ENCODE measurements at regions not wholly inside any gene's neighbourhood (a gene's known extent, or its start where the extent isn't known, plus 50 kb on each side); places are given as distances from the start of the nearest gene placed in this dataset.

DNA sequence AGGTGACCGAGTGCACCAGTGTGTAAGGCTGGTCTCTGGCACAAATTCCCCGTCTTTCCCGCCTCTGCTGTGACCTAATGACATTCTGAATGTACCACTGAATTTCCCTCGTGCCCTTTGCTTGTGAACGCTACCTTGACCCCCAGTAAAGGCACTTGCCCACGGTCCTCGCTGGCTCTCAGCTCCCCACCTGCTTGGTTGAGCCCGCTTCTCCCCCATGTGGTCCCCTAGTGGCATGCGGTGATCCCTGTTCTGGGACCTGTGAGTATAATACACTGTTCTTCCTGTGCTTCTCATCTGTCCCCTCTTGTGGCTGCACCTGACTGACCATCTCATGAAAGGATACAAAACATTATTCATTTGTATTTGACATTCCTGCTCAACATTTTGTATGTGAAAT is 495.7 kb downstream of the INHBA start:
- Histone ChIP-seq H3K9me3 (replicated peaks; ENCODE audit: control insufficient read depth, insufficient read depth, low read length) (no peaks in the 10 kb centered on the region; the same call in 2 of the 3 replicates), H3K27ac (ENCODE audit: control insufficient read depth, insufficient read depth) (no peak overlapping the region), H3K4me2 (ENCODE audit: control insufficient read depth, insufficient read depth) (no peak overlapping the region), H3K36me3 (ENCODE audit: control insufficient read depth in 2 of 2, insufficient read depth in 2 of 2, low read length in 1 of 2) (no peaks in the 10 kb centered on the region), H3K9ac (ENCODE audit: control insufficient read depth, insufficient read depth, low read length) (no peak overlapping the region), H3K4me3 (no peak overlapping the region), H4K20me1 (ENCODE audit: control insufficient read depth, insufficient read depth) (no peaks in the 10 kb centered on the region), H3K4me1 (ENCODE audit: control insufficient read depth, insufficient read depth, low read length) (no peaks in the 10 kb centered on the region), H3K79me2 (ENCODE audit: control insufficient read depth, insufficient read depth, low read length) (no peaks in the 10 kb centered on the region), H3K27me3 (replicated peaks in 1 of 2; ENCODE audit: control insufficient read depth in 2 of 2, insufficient read depth in 2 of 2, low read length in 1 of 2) (no peaks in the 10 kb centered on the region), H2AFZ (ENCODE audit: control insufficient read depth, low read depth, low read length) (no peak overlapping the region)
- TF ChIP-seq EP300 (IDR thresholded peaks at IDR 0.05; ENCODE audit: borderline replicate concordance in 1 of 2, control insufficient read depth in 1 of 2, low read depth in 2 of 2, low read length in 2 of 2) = no peak
- TF ChIP-seq, protein P1, sequence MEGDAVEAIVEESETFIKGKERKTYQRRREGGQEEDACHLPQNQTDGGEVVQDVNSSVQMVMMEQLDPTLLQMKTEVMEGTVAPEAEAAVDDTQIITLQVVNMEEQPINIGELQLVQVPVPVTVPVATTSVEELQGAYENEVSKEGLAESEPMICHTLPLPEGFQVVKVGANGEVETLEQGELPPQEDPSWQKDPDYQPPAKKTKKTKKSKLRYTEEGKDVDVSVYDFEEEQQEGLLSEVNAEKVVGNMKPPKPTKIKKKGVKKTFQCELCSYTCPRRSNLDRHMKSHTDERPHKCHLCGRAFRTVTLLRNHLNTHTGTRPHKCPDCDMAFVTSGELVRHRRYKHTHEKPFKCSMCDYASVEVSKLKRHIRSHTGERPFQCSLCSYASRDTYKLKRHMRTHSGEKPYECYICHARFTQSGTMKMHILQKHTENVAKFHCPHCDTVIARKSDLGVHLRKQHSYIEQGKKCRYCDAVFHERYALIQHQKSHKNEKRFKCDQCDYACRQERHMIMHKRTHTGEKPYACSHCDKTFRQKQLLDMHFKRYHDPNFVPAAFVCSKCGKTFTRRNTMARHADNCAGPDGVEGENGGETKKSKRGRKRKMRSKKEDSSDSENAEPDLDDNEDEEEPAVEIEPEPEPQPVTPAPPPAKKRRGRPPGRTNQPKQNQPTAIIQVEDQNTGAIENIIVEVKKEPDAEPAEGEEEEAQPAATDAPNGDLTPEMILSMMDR (IDR thresholded peaks at IDR 0.05 in 2 of 3, conservative IDR thresholded peaks at IDR 0.05 in 1 of 3; ENCODE audit: control insufficient read depth in 2 of 3, extremely low read depth in 1 of 3, insufficient read depth in 1 of 3, low read depth in 3 of 3, low read length in 3 of 3) = 0 out of 6 replicates have a peak, but pooled peaks of 1 of the 3 experiments have one; percentile 2
- ChIA-PET POLR2A (no interaction called here), SMC1A (ENCODE audit: uncharacterized antibody, unreplicated experiment) (interaction anchor here (1.0 to 1.2 kb wide), 2 partner anchors 11 to 179 kb away, joined by 3 read pairs; no protein-coding TSS in a partner anchor), RAD21 (ENCODE audit: unreplicated experiment) (no interaction called here), CTCF (interaction anchor here (1.2 kb wide), 1 partner anchor 104 kb away, joined by 3 read pairs; no protein-coding TSS in a partner anchor)
- WGBS (ENCODE audit: insufficient coverage, insufficient replicate concordance, low lambda C conversion rate, missing lambda C conversion rate) = 73% methylated on average over 9 of the region's 9 CpGs
- no TSS peak for BruUV-seq (replicated peaks)
- DNase-seq (ENCODE audit: low read depth, low spot score) = no peak
- in situ Hi-C loops (cut with MboI) (no loop called here), intact Hi-C loops (cut with micrococcal nuclease; ENCODE audit: unreplicated experiment) (loop anchor here (10.0 kb wide), 1 partner anchor 678 kb away; no protein-coding TSS in a partner anchor)
- no peak for FAIRE-seq
- ATAC-seq = peak; percentile 59

DNA sequence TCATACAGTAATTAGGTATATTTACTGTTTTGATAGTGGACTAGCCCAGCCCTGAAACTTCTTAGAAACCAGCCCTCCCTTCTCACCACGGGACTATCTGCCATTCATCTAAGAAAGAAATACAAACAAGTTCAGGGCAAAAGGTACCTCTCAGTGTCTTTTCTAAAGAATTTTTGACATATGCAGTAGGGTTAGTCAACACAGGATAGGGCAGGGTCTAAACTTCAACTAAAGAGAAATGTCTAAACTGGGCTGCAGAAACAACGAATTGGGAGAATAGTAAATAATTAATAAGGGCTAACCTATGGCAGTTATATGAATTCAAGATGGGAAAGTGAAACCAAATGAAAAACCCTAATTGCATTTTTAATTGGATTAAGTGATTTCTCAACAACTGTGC is 496.6 kb downstream of the INHBA start:
- no TSS peak for BruUV-seq (replicated peaks)
- Histone ChIP-seq H3K4me2 (ENCODE audit: control insufficient read depth, insufficient read depth) (0 out of 2 replicates have a peak overlapping the region, but pooled peaks have one; percentile 20), H4K20me1 (ENCODE audit: control insufficient read depth, insufficient read depth) (no peaks in the 10 kb centered on the region), H3K4me3 (no peak overlapping the region), H3K79me2 (ENCODE audit: control insufficient read depth, insufficient read depth, low read length) (no peaks in the 10 kb centered on the region), H3K9me3 (replicated peaks; ENCODE audit: control insufficient read depth, insufficient read depth, low read length) (no peaks in the 10 kb centered on the region; the same call in 2 of the 3 replicates), H3K27ac (ENCODE audit: control insufficient read depth, insufficient read depth) (peak overlapping the region; percentile 50; the same call in 1 of the 2 replicates), H3K27me3 (replicated peaks in 1 of 2; ENCODE audit: control insufficient read depth in 2 of 2, insufficient read depth in 2 of 2, low read length in 1 of 2) (no peaks in the 10 kb centered on the region), H2AFZ (ENCODE audit: control insufficient read depth, low read depth, low read length) (peak overlapping the region; percentile 10; the same call in 1 of the 2 replicates), H3K36me3 (ENCODE audit: control insufficient read depth in 2 of 2, insufficient read depth in 2 of 2, low read length in 1 of 2) (no peaks in the 10 kb centered on the region), H3K4me1 (ENCODE audit: control insufficient read depth, insufficient read depth, low read length) (no peaks in the 10 kb centered on the region), H3K9ac (ENCODE audit: control insufficient read depth, insufficient read depth, low read length) (no peak overlapping the region)
- in situ Hi-C loops (cut with MboI) = no loop called here
- ATAC-seq = peak; percentile 63
- RAD21 ChIA-PET (ENCODE audit: unreplicated experiment) = no interaction called here
- WGBS (ENCODE audit: insufficient coverage, insufficient replicate concordance, low lambda C conversion rate, missing lambda C conversion rate) = 0% methylated on average over 2 of the region's 2 CpGs
- POLR2A ChIA-PET = interaction anchor here (0.9 kb wide), 1 partner anchor 8 kb away, joined by 3 read pairs; no protein-coding TSS in a partner anchor
- no peak for TF ChIP-seq RFX5 (IDR thresholded peaks at IDR 0.05; ENCODE audit: low read depth, low read length)
- peak; percentile 79 for TF ChIP-seq MTA2 (IDR thresholded peaks at IDR 0.05; ENCODE audit: low read depth)
- DNase-seq (ENCODE audit: low read depth, low spot score) = no peak
- FAIRE-seq = no peak
- SMC1A ChIA-PET (ENCODE audit: uncharacterized antibody, unreplicated experiment) = interaction anchor here (1.0 to 1.2 kb wide), 2 partner anchors 10 to 180 kb away, joined by 3 read pairs; no protein-coding TSS in a partner anchor
- CTCF ChIA-PET = interaction anchor here (0.6 to 1.3 kb wide), 5 partner anchors 10 to 319 kb away, joined by 3 to 5 read pairs (median 3); no protein-coding TSS in a partner anchor
- intact Hi-C loops (cut with micrococcal nuclease; ENCODE audit: unreplicated experiment) = loop anchor here (10.0 kb wide), 1 partner anchor 679 kb away; no protein-coding TSS in a partner anchor

Data from GM12878 (cell line).